NCI-H2196 (cell line): ENCODE measurements at regions not wholly inside any gene's neighbourhood (a gene's known extent, or its start where the extent isn't known, plus 50 kb on each side); places are given as distances from the start of the nearest gene placed in this dataset.

ENCODE experiments used
- DNase-seq: peaks from one replicate; lab custom pipeline; 2025; ENCODE audit not compliant: unreplicated experiment; lab: John Stamatoyannopoulos, UW

DNA sequence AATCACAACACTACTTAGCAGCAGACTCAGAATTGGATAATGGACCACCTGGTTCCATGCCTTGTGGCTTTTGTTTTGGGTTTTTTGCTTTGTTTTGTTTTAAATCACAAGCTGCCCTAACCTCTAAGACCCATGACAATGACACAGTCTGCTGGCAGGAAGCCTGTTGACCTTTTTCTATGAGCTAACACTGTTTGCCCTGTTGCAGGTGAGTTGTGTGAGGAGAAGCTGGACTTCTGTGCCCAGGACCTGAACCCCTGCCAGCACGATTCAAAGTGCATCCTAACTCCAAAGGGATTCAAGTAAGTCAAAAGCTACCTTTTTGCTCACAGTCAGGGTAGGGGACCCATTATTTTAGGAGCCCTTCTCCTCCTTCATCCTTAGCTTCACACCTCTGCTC lies 110.8 kb upstream of the PACRGL start:
- DNase-seq = no peak

DNA sequence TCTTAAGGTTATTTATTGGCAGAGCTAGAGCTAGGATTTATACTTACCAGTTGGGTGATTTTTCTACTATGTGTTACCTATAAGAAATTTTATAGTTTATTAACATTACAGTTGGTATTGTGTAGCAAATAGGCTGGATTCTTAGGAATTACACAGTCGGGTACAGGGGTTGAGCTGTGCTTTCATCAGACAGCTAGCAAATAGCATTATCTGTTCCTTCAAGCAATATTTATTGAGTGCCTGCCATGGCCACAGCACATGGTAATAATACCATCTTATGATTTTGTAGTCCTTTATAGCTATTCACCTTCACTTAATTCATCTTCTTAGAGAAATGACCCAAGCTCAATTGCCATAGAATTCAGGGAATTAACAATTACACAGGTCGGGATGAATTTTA lies 109.4 kb upstream of the PACRGL start:
- DNase-seq = no peak

DNA sequence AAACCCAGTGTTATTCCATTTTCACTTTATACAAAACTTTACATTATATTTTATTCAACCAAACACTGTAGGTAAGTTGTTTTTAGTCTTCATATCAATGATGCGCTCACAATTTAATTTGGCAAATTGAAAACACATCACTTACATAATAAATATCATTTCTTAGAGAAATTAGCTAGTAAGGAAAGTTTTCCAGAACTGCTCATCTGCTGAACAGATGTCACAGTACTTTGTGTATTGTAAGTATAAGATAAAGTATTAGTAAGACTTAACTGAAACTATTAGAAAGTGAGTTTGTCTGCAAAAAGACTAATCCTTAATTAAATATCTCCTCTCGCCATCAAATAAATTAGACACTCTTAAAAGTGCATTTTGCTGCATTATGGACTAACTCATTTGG lies 108.7 kb upstream of the PACRGL start:
- DNase-seq = no peak

DNA sequence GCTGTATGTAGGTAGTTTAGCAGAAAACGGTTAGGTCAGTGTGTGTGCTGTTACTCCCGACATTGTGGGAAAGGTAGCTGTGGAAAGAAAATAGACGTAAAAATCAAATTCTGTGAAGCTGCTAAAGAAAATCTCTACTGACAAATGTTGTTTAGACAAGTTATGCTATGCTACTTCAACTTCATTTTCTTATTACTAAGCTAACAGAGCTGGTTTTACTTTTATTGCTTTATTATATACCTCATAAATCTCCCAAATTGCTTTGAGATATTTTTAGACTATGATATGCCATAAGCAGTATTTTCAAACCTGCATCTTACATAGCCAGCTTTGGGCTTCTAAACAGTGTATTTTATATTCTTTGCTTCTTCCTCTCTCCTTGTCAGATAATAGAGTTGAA lies 108.2 kb upstream of the PACRGL start:
- DNase-seq = no peak

DNA sequence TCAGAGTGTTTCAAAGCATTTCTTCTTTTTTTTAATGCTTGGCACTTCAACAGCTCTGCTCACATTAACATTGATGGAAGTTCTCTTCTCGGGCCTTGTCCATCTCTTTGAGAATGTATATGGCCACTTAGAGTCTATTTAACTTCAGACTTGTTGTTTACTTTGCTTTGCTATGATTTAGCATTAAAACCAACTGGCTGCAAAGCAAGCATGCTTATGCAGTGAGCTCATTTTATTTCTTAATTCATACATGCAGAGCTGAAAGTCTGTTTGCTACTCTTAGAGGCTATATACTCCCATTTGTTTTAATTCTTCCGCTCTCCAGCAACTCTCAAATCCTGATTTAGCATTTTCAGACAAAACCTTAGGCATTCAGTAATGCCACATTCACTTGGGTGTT lies 107.6 kb upstream of the PACRGL start:
- DNase-seq = no peak

DNA sequence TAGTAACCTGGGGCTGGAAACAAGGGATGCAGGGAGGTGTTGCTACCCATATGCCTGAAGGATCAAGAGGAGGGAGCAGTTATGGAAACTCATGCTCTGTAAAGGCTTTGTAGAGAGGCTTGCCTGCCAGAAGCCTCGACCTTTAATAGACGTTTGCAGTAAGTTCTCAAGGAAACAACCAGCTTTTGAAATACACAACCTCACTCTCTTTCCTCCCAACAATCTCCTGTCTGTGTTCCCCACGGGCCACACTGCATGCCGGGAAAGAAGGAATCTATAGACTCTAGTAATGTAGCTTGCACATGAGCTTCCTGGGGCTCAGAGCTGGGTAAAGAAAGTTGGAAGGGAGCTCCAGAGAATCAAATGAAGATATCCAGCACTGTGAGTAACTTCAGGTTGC lies 101.6 kb upstream of the PACRGL start:
- no peak for DNase-seq

DNA sequence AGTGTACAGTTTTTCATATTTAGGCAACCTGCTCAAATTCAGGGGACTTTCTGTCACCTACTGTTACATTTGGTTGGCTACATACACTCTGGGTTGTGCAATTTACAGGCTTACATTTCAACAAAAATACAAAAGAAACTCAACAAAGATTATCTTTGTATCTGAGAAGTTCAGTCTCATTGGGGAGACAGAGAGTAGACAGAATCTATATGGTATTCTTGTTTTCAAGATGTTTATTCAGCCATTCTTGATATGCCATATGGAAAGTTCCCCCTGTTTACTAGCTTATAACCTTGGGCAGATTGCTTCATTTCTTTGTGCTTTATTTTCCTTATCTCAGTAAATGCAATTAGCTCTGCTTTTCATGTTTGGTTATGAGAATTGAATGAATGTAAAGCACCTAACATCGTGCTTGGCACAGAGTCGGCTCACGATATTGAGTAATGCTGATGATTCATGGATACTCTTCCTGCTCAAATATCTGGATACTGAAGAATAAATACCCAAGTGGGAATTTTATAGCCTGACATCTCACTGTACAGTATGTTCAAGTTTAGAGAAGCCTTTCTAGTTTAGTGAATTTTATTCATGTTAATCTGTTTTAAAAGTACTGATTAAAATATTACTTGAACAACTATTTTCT lies 96.5 kb upstream of the PACRGL start:
- DNase-seq = no peak

DNA sequence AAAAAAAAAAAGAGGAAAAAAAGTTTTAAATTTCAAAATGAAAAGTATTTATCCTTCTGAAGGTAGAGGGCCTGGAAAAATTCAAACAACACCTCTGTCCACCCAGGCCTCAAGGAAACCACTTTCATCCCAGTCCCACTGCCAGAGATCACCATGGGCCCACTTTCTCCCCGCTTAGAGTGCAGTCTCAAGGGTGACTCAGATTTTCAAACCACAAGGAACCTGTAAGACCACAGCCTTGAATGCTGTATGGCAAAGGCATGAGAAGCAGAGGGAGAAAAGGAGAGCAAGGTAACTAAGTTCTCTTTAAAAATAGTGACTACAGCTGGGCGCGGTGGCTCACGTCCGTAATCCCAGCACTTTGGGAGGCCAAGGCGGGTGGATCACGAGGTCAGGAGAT lies 87.9 kb upstream of the PACRGL start:
- DNase-seq = no peak

DNA sequence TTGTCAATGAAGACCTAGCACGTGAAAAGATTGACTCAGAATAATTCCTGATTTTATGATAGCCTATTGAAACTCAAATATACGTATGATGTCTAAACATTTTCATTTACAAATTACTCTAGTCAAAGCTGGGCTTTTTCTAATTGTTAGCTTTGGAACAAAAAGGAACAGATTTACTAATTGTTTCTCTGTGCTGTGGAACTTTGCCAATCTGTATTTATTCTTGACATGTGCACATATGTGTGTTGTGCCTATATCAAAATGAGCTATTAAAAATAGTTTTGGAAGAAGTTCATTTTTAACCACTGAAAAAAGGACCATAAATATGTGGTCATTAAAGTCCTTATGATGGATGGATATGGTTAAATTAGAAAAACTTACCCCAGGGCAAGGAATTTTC lies 85.4 kb upstream of the PACRGL start:
- no peak for DNase-seq

DNA sequence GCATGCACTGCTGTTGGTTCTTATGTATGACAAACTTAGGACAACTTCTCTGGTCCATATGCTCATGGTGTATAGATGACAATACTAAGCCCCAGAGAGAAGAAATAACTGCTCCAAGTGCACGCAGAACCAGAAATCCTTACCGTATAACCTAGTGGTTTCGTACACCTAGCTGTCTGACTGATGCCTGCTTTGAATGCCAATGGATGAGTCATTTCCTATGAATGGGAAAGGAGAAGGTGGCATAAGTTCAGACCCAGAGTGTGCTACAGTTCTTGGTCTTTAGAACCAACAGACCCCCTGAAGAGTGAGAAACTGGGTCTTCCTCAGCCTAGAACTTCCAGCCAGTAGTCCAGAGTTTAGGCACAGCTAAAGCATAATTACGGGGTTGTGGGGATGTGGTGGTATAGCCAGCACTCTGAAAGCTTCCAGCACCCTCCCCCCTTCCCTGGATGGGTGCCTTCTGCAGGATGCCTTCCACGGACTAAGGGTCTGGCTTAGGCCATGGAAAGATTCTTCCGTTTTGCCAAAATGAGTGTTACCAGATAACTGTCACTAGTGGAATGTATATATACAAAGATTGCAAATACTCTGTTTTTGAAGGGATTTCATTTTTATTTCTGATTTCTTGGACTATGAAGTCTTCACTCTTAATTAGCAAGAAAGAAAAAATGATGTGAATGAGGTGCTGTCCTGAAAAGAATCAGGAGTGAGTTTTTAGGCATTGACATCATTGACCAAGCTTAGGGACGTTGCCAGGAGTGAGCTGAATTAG lies 84.6 kb upstream of the PACRGL start:
- DNase-seq = no peak

DNA sequence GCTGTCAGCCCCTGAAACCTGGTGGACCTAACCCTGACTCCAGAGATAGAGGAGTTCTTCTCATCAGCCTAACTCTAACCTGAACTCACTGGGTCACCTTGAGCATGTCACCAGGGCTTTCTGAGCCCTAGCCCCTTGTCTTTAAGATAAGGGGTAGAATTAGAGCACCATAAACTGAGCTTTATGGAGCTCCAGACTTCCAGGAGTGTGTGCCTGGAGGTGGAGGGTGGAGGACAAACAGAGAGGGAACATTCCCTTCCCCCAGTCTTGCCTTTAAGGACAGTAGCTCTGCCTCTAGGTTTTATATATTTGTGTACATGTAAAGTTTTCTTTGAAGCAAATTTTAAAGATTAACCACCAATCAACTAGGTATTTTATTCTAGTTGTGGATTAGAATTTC lies 83.9 kb upstream of the PACRGL start:
- DNase-seq = no peak

DNA sequence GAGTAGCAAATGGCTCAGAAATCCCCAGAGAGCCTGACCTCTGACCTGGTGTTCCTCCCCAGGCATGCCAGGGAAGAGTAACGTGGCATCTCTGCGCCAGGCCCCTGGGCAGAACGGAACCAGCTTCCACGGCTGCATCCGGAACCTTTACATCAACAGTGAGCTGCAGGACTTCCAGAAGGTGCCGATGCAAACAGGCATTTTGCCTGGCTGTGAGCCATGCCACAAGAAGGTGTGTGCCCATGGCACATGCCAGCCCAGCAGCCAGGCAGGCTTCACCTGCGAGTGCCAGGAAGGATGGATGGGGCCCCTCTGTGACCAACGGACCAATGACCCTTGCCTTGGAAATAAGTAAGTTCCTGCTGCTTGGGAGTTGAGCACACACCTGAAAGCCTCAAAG lies 83.4 kb upstream of the PACRGL start:
- DNase-seq = no peak

DNA sequence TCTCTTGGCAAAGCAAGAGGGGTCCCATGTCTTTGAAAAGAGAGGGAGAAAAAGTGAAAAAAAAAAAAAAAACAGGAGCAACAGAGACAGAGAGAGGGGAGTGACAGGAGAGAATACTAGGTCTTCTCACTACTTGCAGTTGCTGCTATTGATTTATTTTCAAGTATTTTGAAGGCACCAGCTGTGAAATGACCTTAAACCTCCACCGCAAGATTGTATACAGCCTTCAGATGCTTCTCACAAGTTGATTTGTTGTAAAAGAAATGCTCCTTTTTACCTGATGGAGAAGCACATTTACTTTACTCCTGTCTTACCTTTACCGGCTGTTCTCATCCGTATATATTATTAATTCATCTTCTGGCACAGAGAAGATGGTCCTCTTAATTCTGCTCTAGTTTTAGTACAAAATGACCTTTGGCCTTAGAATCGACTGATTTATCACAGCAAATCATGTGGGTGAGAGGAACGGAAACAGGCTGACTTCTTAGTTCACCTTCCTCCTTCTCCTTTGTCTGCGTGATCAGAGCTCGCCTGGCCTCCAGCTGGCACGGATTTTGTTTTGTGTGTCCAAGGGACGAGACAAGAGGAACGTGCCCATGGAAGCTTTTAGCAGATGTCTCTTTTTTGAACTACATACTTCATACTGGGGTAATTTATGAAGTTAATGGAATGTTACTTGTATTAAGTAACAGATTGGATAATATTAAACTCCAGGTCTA lies 82.4 kb upstream of the PACRGL start:
- DNase-seq = no peak

DNA sequence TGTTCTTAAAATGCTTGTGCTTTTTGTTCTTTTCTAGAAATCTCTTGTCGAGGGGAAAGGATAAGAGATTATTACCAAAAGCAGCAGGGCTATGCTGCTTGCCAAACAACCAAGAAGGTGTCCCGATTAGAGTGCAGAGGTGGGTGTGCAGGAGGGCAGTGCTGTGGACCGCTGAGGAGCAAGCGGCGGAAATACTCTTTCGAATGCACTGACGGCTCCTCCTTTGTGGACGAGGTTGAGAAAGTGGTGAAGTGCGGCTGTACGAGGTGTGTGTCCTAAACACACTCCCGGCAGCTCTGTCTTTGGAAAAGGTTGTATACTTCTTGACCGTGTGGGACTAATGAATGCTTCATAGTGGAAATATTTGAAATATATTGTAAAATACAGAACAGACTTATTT lies 81.5 kb upstream of the PACRGL start:
- no peak for DNase-seq

DNA sequence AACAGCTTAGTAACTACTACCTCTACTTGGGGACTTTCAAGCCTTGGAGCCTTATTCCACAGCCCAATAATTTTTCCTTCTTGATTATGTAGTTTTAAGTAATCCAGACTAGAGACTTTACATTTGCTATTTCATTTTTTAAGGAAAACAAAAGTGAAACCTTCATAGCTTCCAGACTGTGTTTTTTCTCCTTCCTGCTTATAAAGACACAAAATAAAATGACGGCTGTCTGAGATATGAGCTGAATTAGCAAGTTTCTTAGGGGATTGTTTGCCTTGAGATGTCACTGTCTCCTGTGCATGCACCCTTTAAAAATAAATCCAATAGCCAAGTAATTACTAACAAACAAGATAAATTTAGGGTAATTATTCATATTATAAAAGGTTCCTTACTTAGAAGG lies 78.8 kb upstream of the PACRGL start:
- DNase-seq = no peak

DNA sequence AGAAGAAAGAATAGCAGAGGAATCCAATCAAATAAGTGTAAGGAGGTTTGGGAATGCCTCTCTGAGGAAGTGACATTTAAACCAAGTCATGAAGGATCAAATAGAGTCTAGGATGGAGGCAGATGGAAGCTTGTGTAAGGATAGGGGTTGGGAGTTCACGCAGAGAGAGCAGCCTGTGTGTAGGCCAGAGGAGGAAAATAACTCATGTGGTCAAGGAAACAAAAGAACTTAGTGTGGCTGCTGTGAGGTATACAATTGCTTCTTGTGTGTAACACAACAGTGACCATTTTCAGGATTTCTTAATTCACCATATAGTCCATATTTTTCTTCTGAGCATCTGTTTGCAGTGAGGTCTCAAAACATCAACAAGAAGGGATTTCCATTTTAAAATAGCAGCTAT lies 77.6 kb upstream of the PACRGL start:
- no peak for DNase-seq

DNA sequence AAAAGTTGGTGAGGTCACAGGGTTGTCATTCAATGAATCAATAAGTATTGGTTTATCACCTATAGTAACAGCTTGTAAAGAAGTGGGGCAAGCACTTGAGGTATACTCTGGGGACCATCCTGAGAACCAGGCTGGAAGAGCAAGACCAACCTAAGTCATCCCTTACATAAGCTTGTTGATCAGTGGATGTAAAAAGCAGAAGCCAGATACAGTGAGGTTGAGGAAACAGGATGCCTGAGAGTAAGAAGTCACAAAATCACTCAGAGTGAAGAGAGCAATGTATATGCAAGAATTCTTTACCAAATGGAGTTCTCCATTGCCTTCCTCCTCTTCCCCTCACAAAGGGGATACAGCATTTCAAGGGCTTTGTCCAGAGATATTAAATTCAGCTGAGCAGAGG lies 76.3 kb upstream of the PACRGL start:
- no peak for DNase-seq

DNA sequence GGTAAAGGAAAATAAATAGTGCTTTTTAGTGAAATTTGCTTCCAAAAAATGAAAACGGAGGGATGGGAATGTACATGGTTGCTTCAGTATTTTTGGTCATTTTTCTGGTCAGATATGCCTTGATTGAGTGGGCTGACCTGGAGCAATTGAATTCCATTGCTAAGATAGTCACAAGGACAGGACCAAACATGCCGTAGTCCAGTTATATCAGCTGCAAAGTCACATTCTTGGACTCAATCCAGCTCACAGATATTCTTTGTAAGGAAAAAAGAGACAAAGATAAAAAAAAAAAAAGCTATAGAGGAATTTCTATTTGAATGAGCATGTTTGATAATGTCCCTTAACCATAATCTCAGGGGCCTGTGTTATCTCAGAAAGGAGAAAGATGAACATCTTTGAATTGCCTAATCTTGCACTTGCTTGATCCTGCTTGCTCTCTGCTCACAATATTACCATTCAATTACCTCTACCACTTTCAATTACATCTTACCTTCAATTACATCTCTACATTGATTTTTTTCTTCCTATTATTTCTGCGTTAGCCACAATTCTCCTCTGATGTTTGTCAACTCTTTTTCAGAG lies 75.4 kb upstream of the PACRGL start:
- DNase-seq = no peak

DNA sequence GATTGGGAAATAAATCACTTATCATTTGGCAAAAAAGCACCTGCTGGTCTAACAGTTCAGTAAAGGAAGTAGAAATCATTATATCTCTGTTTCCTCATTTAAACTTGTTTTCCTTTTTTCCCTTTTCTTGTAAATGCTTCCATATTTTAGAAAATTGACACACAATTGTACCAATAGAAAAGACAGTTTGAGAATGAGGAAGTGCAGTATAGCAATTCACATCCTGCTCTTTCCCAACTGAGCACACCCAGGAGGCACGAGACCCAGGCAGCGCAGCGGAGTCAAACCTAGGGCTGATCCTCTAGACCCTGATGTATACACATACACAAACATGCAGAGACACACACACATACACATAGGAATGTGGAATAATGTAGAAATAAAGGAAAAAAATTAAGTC lies 74.8 kb upstream of the PACRGL start:
- no peak for DNase-seq

DNA sequence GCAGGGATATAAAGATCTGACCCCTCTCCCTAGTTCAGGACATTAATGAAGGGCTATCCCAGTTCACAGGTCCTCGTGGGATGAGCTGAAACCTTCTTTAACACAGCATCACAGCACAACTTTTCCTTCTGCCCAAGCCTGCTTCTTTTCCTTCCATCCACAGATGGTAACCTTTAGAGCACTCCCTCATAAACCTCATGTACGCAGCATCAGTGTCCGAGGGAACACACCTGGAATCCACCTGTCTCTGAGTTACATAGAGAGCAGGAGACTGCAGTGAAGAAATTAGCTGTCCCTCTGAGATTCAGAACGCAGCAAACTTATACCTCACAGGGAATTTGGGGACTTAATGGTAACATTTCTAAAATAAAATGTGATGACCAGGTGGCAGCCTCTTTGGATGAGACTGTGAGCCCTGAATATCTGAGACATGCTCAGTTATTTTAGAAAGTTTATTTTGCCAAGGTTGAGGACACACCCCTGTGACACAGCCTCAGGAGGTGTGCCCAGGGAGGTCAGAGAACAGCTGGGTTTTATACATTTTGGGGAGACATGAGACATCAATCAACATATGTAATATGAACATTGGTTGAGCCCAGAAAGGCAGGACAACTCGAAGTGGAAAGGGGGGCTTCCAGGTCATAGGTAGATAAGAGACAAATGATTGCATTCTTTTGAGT lies 73.8 kb upstream of the PACRGL start:
- DNase-seq = no peak

DNA sequence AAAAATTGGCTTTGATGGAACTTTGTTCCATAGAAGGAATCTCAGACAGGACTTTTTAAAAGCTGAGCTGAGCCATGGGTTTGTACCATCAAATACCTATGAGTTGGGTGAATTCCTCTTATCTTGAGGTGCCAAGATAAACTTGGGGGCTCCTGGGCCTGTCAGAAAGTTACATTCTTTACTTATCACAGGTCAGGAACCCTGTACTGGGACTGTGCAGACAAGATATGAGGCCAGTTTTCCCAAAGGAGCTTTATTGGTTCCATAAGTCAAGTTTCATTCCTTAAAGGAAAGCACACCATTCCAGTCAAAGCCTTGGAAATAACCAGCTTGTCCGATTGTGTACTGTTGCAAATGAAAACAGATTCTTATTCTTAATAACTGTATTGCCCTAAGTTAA lies 72.4 kb upstream of the PACRGL start:
- DNase-seq = no peak
